ENCODE measurements at regions not wholly inside any gene's neighbourhood (a gene's known extent, or its start where the extent isn't known, plus 50 kb on each side); places are given as distances from the start of the nearest gene placed in this dataset.
"Not testable (repeated sequence)": the region's sequence is repeated elsewhere in the genome, so short reads cannot be mapped to it uniquely, and the experiment has no call there.

DNA sequence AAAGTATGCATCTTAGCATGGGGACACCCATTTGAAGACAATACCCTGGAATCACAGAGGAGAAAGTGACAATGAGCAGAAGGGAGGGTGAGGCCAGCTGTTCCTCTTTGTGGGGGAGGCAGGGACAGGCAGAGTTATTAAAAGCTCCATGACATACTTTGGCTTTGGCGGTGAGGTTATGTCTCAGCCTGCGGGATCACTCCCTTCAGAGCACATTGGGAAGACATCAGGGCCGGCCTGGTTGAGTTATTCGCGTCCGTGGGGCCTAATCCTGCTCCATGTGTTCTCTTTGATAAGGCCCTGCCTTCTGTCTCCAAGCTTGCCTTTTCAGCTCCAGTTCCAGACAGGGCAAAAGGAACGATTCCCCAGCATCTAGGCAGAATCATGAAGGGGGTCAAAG, 98.8 kb upstream of the NTF3 start:
- Histone ChIP-seq H3F3A (ENCODE audit: insufficient read depth, low read length, poor library complexity, severe bottlenecking) (no peaks in the 10 kb centered on the region), H3K9me3 (ENCODE audit: low read length) (no peaks in the 10 kb centered on the region), H3K79me2 (replicated peaks; ENCODE audit: insufficient read depth, low read length) (no peaks in the 10 kb centered on the region), H3K27ac (ENCODE audit: low read length) (no peak overlapping the region), H3K36me3 (ENCODE audit: insufficient read depth, low read length) (no peaks in the 10 kb centered on the region), H3K4me3 (ENCODE audit: low read length) (no peak overlapping the region), H3K27me3 (ENCODE audit: insufficient read depth, low read depth, low read length) (no peaks in the 10 kb centered on the region), H3K9ac (ENCODE audit: low read length) (no peak overlapping the region), H3K4me2 (ENCODE audit: low read length) (no peak overlapping the region), H3K9me2 (ENCODE audit: insufficient read depth, low read length) (no peaks in the 10 kb centered on the region), H4K20me1 (ENCODE audit: insufficient read depth) (no peaks in the 10 kb centered on the region), H2AFZ (ENCODE audit: low read depth, low read length) (no peak overlapping the region)
- TF ChIP-seq EZH2 (IDR thresholded peaks at IDR 0.05; ENCODE audit: borderline replicate concordance, insufficient read depth, low read length, poor library complexity, severe bottlenecking) (no peak), CTCF (IDR thresholded peaks at IDR 0.05; ENCODE audit: poor library complexity, severe bottlenecking) (no peak), EP300 (conservative IDR thresholded peaks at IDR 0.05; ENCODE audit: poor library complexity, severe bottlenecking) (no peak), MXI1 (conservative IDR thresholded peaks at IDR 0.05; ENCODE audit: poor library complexity, severe bottlenecking) (no peak), POLR2AphosphoS5 (IDR thresholded peaks at IDR 0.05) (no peak), RAD21 (conservative IDR thresholded peaks at IDR 0.05) (no peak), TAF1 (IDR thresholded peaks at IDR 0.05; ENCODE audit: low read depth) (no peak), SMC3 (conservative IDR thresholded peaks at IDR 0.05; ENCODE audit: poor library complexity) (no peak)
- TF ChIP-seq, protein P1, sequence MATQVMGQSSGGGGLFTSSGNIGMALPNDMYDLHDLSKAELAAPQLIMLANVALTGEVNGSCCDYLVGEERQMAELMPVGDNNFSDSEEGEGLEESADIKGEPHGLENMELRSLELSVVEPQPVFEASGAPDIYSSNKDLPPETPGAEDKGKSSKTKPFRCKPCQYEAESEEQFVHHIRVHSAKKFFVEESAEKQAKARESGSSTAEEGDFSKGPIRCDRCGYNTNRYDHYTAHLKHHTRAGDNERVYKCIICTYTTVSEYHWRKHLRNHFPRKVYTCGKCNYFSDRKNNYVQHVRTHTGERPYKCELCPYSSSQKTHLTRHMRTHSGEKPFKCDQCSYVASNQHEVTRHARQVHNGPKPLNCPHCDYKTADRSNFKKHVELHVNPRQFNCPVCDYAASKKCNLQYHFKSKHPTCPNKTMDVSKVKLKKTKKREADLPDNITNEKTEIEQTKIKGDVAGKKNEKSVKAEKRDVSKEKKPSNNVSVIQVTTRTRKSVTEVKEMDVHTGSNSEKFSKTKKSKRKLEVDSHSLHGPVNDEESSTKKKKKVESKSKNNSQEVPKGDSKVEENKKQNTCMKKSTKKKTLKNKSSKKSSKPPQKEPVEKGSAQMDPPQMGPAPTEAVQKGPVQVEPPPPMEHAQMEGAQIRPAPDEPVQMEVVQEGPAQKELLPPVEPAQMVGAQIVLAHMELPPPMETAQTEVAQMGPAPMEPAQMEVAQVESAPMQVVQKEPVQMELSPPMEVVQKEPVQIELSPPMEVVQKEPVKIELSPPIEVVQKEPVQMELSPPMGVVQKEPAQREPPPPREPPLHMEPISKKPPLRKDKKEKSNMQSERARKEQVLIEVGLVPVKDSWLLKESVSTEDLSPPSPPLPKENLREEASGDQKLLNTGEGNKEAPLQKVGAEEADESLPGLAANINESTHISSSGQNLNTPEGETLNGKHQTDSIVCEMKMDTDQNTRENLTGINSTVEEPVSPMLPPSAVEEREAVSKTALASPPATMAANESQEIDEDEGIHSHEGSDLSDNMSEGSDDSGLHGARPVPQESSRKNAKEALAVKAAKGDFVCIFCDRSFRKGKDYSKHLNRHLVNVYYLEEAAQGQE (IDR thresholded peaks at IDR 0.05; ENCODE audit: borderline replicate concordance): no peak

DNA sequence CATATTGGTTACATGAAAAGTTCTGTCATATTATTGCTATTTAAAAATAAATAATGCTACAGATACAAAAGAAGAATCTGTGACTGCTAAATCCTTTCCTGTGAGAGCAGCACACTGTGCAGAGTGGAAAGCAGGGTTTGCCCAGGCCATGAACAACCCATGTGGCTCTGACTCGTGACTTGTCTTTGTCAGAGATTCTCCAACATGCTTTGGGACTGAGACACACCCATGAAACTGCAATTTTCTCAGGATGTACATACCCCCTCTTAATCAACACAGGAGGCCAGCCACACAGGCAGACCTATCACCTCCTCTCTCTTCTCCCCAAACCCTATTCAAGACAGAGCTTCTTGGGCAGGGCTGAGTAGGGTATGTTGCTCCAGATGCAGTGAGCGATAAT, 96.8 kb upstream of the NTF3 start:
- no peaks in the 10 kb centered on the region for H3K79me2 ChIP-seq (replicated peaks; ENCODE audit: insufficient read depth, low read length)
- no peaks in the 10 kb centered on the region for H3K36me3 ChIP-seq (ENCODE audit: insufficient read depth, low read length)
- H4K20me1 ChIP-seq (ENCODE audit: insufficient read depth): no peaks in the 10 kb centered on the region
- no peaks in the 10 kb centered on the region for H3K27me3 ChIP-seq (ENCODE audit: insufficient read depth, low read depth, low read length)
- no peak overlapping the region for H3K9ac ChIP-seq (ENCODE audit: low read length)
- TF ChIP-seq TAF1 (IDR thresholded peaks at IDR 0.05; ENCODE audit: low read depth) (no peak), CTCF (IDR thresholded peaks at IDR 0.05; ENCODE audit: poor library complexity, severe bottlenecking) (no peak), EP300 (conservative IDR thresholded peaks at IDR 0.05; ENCODE audit: poor library complexity, severe bottlenecking) (no peak), RAD21 (conservative IDR thresholded peaks at IDR 0.05) (no peak), MXI1 (conservative IDR thresholded peaks at IDR 0.05; ENCODE audit: poor library complexity, severe bottlenecking) (no peak), POLR2AphosphoS5 (IDR thresholded peaks at IDR 0.05) (no peak), EZH2 (IDR thresholded peaks at IDR 0.05; ENCODE audit: borderline replicate concordance, insufficient read depth, low read length, poor library complexity, severe bottlenecking) (no peak), SMC3 (conservative IDR thresholded peaks at IDR 0.05; ENCODE audit: poor library complexity) (no peak)
- TF ChIP-seq, protein P1 (IDR thresholded peaks at IDR 0.05; ENCODE audit: borderline replicate concordance): no peak
- H2AFZ ChIP-seq (ENCODE audit: low read depth, low read length): no peak overlapping the region
- H3K9me3 ChIP-seq (ENCODE audit: low read length): no peaks in the 10 kb centered on the region
- H3K4me3 ChIP-seq (ENCODE audit: low read length): no peak overlapping the region
- no peaks in the 10 kb centered on the region for H3K9me2 ChIP-seq (ENCODE audit: insufficient read depth, low read length)
- H3K27ac ChIP-seq (ENCODE audit: low read length): no peak overlapping the region
- H3K4me2 ChIP-seq (ENCODE audit: low read length): no peak overlapping the region
- H3F3A ChIP-seq (ENCODE audit: insufficient read depth, low read length, poor library complexity, severe bottlenecking): no peaks in the 10 kb centered on the region

DNA sequence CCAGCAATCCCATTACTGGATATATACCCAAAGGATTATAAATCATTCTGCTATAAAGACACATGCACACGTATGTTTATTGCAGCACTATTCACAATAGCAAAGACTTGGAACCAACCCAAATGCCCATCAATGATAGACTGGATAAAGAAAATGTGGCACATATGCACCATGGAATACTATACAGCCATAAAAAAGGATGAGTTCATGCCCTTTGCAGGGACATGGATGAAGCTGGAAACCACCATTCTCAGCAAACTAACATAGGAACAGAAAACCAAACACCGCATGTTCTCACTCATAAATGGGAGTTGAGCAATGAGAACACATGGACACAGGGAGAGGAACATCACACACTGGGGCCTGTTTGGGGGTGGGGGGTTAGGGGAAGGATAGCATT, 90.8 kb upstream of the NTF3 start:
- not testable (repeated sequence) for H3K27me3 ChIP-seq (ENCODE audit: insufficient read depth, low read depth, low read length); H3K4me2 ChIP-seq (ENCODE audit: low read length); H2AFZ ChIP-seq (ENCODE audit: low read depth, low read length); H3K9me3 ChIP-seq (ENCODE audit: low read length); H3K27ac ChIP-seq (ENCODE audit: low read length); H4K20me1 ChIP-seq (ENCODE audit: insufficient read depth); H3K4me3 ChIP-seq (ENCODE audit: low read length); H3K36me3 ChIP-seq (ENCODE audit: insufficient read depth, low read length); H3F3A ChIP-seq (ENCODE audit: insufficient read depth, low read length, poor library complexity, severe bottlenecking); H3K9ac ChIP-seq (ENCODE audit: low read length); H3K9me2 ChIP-seq (ENCODE audit: insufficient read depth, low read length); H3K79me2 ChIP-seq (replicated peaks; ENCODE audit: insufficient read depth, low read length)
